H1 (cell line): ENCODE measurements at regions not wholly inside any gene's neighbourhood (a gene's known extent, or its start where the extent isn't known, plus 50 kb on each side); places are given as distances from the start of the nearest gene placed in this dataset.

Experiments used
- CTCF ChIA-PET: fragments of 300-600 bp; sonication (Branson Sonifier 250); formaldehyde crosslinking; loops from one replicate; lab custom pipeline; 2021; ENCODE audit not compliant: partially characterized antibody; lab: Charles Lee
- POLR2A ChIA-PET: fragments of 300-600 bp; sonication (Branson Sonifier 250); formaldehyde crosslinking; loops from one replicate; lab custom pipeline; 2021; ENCODE audit warnings: inconsistent platforms; ENCODE audit not compliant: partially characterized antibody; lab: Charles Lee
- DNase-seq, 2 experiments: peaks; one replicate each; pipeline versions ENCODE4 v3.0.0 to v3.0.0-alpha.2; 2010 to 2022; ENCODE audit warnings: low spot score in 2 of 2, low read depth in 1 of 2, mixed read lengths in 1 of 2
- FAIRE-seq: peaks from 2 replicates; lab custom pipeline; 2011; peaks lifted over from hg19 to GRCh38; lab: Jason Lieb, UNC
- H2AFZ ChIP-seq: 2 replicates; pipeline ENCODE4 v1.8.1; 2012; ENCODE audit warnings: low read length, inconsistent platforms
- H2AK5ac ChIP-seq: 2 replicates; pipeline ENCODE4 v1.6.1; 2013; ENCODE audit warnings: low read depth, low read length
- H2BK120ac ChIP-seq: replicated peaks from 2 replicates; pipeline ENCODE3; 2013; ENCODE audit warnings: low read depth, low read length, inconsistent platforms
- H2BK12ac ChIP-seq: 2 replicates; pipeline ENCODE4 v1.6.1; 2013; ENCODE audit warnings: low read depth, low read length
- H2BK15ac ChIP-seq: 2 replicates; pipeline ENCODE4 v1.6.1; 2013; ENCODE audit warnings: low read length
- H2BK20ac ChIP-seq: 2 replicates; pipeline ENCODE4 v1.6.1; 2013; ENCODE audit warnings: low read length
- H2BK5ac ChIP-seq: 2 replicates; pipeline ENCODE4 v1.6.1; 2013; ENCODE audit warnings: low read depth, low read length
- H3K14ac ChIP-seq: 2 replicates; pipeline ENCODE4 v1.6.1; 2013; ENCODE audit warnings: inconsistent platforms; ENCODE audit not compliant: insufficient read length
- H3K18ac ChIP-seq: 2 replicates; pipeline ENCODE4 v1.6.1; 2013; ENCODE audit warnings: low read length; ENCODE audit errors: extremely low read depth
- H3K23ac ChIP-seq: 2 replicates; pipeline ENCODE4 v1.6.1; 2013; ENCODE audit warnings: inconsistent platforms; ENCODE audit not compliant: insufficient read length
- H3K23me2 ChIP-seq: 2 replicates; pipeline ENCODE4 v1.6.1; 2013; ENCODE audit warnings: low read depth, low read length
- H3K27ac ChIP-seq: 2 replicates; pipeline ENCODE4 v1.6.1; 2011; ENCODE audit warnings: low read depth, low read length, inconsistent platforms
- H3K27me3 ChIP-seq, 4 experiments: replicated peaks in 1 of 4; 1 replicate in 1 of 4; 2 replicates in 3 of 4; pipeline versions ENCODE4 v1.6.1 to v1.8.1; 2011 to 2013; ENCODE audit warnings: low read length in 3 of 4, mild to moderate bottlenecking in 3 of 4, inconsistent platforms in 2 of 4, mixed read lengths in 2 of 4, moderate library complexity in 1 of 4; ENCODE audit not compliant: control insufficient read depth in 3 of 4, insufficient read depth in 3 of 4; ENCODE audit errors: extremely low read depth in 1 of 4
- H3K36me3 ChIP-seq, 4 experiments: 2 replicates each; pipeline versions ENCODE4 v1.6.1 to v1.8.1; 2011 to 2013; ENCODE audit warnings: mild to moderate bottlenecking in 4 of 4, low read length in 3 of 4, moderate library complexity in 2 of 4, control low read depth in 1 of 4, inconsistent platforms in 1 of 4; ENCODE audit not compliant: insufficient read depth in 4 of 4, control insufficient read depth in 2 of 4
- H3K4ac ChIP-seq: replicated peaks from 2 replicates; pipeline ENCODE3; 2013; ENCODE audit warnings: low read length, low read depth, mixed read lengths, inconsistent platforms; ENCODE audit not compliant: insufficient read length
- H3K4me1 ChIP-seq, 4 experiments: replicated peaks in 1 of 4; 1 replicate in 1 of 4; 2 replicates in 3 of 4; pipeline versions ENCODE4 v1.6.1 to v1.8.1; 2011 to 2013; ENCODE audit warnings: low read length in 3 of 4, inconsistent platforms in 2 of 4, mixed read lengths in 1 of 4; ENCODE audit not compliant: insufficient read depth in 4 of 4, control insufficient read depth in 3 of 4
- H3K4me2 ChIP-seq, 2 experiments: 2 replicates each; pipeline versions ENCODE4 v1.6.1 to v1.8.1; 2011 to 2013; ENCODE audit warnings: low read depth in 2 of 2, low read length in 2 of 2, control low read depth in 1 of 2, inconsistent platforms in 1 of 2, mild to moderate bottlenecking in 1 of 2; ENCODE audit not compliant: insufficient read depth in 1 of 2
- H3K4me3 ChIP-seq, 4 experiments: fragments of 200-600, 300-600 bp in 1 of 4; sonication (generic), shearing (Covaris generic), sonication (Bioruptor Twin) in 1 of 4; 2 replicates each; pipeline versions ENCODE4 v1.5.1 to v1.8.1; 2011 to 2016; ENCODE audit warnings: low read length in 4 of 4, low read depth in 3 of 4, control low read depth in 2 of 4, inconsistent platforms in 2 of 4, mild to moderate bottlenecking in 2 of 4, mixed read lengths in 1 of 4, moderate library complexity in 1 of 4; ENCODE audit not compliant: insufficient read depth in 2 of 4; ENCODE audit errors: extremely low read depth in 1 of 4
- H3K56ac ChIP-seq: replicated peaks from 2 replicates; pipeline ENCODE3; 2013; ENCODE audit warnings: low read depth, mild to moderate bottlenecking, mixed read lengths, low read length, inconsistent platforms; ENCODE audit not compliant: insufficient read length
- H3K79me1 ChIP-seq: 2 replicates; pipeline ENCODE4 v1.6.1; 2013; ENCODE audit warnings: low read depth, low read length, control low read depth
- H3K79me2 ChIP-seq, 2 experiments: 2 replicates each; pipeline versions ENCODE4 v1.6.1 to v1.8.1; 2012 to 2013; ENCODE audit warnings: low read length in 2 of 2, mild to moderate bottlenecking in 2 of 2, inconsistent platforms in 1 of 2; ENCODE audit not compliant: insufficient read depth in 2 of 2, control insufficient read depth in 1 of 2
- H3K9ac ChIP-seq, 4 experiments: replicated peaks in 1 of 4; 1 replicate in 1 of 4; 2 replicates in 3 of 4; pipeline versions ENCODE4 v1.6.1 to v1.8.1; 2011 to 2013; ENCODE audit warnings: low read depth in 3 of 4, low read length in 3 of 4, control low read depth in 2 of 4, mild to moderate bottlenecking in 2 of 4, moderate library complexity in 2 of 4, inconsistent platforms in 1 of 4; ENCODE audit errors: extremely low read depth in 1 of 4
- H3K9me3 ChIP-seq, 2 experiments: 2 replicates each; pipeline versions ENCODE4 v1.6.1 to v1.8.1; 2012 to 2013; ENCODE audit warnings: mild to moderate bottlenecking in 2 of 2, moderate library complexity in 2 of 2, control low read depth in 1 of 2, inconsistent platforms in 1 of 2, low read depth in 1 of 2, low read length in 1 of 2, mixed read lengths in 1 of 2; ENCODE audit not compliant: insufficient read depth in 2 of 2
- H4K20me1 ChIP-seq, 2 experiments: replicated peaks in 1 of 2; 2 replicates each; pipeline versions ENCODE3 to v1.8.1; 2011 to 2013; ENCODE audit warnings: inconsistent platforms in 2 of 2, low read length in 2 of 2, mild to moderate bottlenecking in 1 of 2; ENCODE audit not compliant: insufficient read depth in 2 of 2, control insufficient read depth in 1 of 2
- H4K5ac ChIP-seq: 2 replicates; pipeline ENCODE4 v1.6.1; 2013; ENCODE audit warnings: low read length, low read depth, mixed read lengths, inconsistent platforms; ENCODE audit not compliant: insufficient read length
- H4K8ac ChIP-seq: 2 replicates; pipeline ENCODE4 v1.8.0; 2013; ENCODE audit warnings: mild to moderate bottlenecking, moderate library complexity, low read length, inconsistent platforms; ENCODE audit not compliant: insufficient read depth; ENCODE audit errors: extremely low read depth
- H4K91ac ChIP-seq: replicated peaks from 2 replicates; pipeline ENCODE3; 2013; ENCODE audit warnings: low read length, mixed read lengths, inconsistent platforms; ENCODE audit not compliant: insufficient read length
- JUN ChIP-seq: IDR thresholded peaks from 2 replicates; pipeline ENCODE4 v1.6.1; 2011; ENCODE audit warnings: low read depth, mild to moderate bottlenecking, improper control_type of control experiment, low read length
- JUND ChIP-seq: IDR thresholded peaks from 2 replicates; pipeline ENCODE4 v1.6.1; 2011; ENCODE audit warnings: mild to moderate bottlenecking, improper control_type of control experiment, low read length
- RAD21 ChIP-seq, 2 experiments: IDR thresholded peaks in 1 of 2; conservative IDR thresholded peaks in 1 of 2; 2 replicates each; pipeline ENCODE4 v1.6.1; 2011; ENCODE audit warnings: low read depth in 2 of 2, low read length in 2 of 2, improper control_type of control experiment in 1 of 2, inconsistent platforms in 1 of 2, mild to moderate bottlenecking in 1 of 2, moderate library complexity in 1 of 2
- SP1 ChIP-seq: IDR thresholded peaks from 2 replicates; pipeline ENCODE4 v1.6.1; 2011; ENCODE audit warnings: low read depth, low read length
- WGBS, 2 experiments: shearing (Covaris generic) in 1 of 2; methylation state at CpG; one replicate each; pipeline versions ENCODE4 v1.1.6 to v1.1.7; 2013 to 2015; ENCODE audit warnings: low lambda C conversion rate in 2 of 2, mixed read lengths in 2 of 2, inconsistent platforms in 1 of 2, low coverage in 1 of 2, missing lambda C conversion rate in 1 of 2; ENCODE audit not compliant: insufficient replicate concordance in 2 of 2, insufficient coverage in 1 of 2, insufficient read length in 1 of 2; ENCODE audit errors: extremely low coverage in 1 of 2, missing lambda C conversion rate in 1 of 2; 5-methylcytosine and 5-hydroxymethylcytosine counted together
- TF ChIP-seq, protein P1 (sequence below), 3 experiments: IDR thresholded peaks; 1 replicate in 2 of 3; 2 replicates in 1 of 3; pipeline versions ENCODE4 v1.5.1 to v1.6.1; 2011; ENCODE audit warnings: low read length in 3 of 3, mild to moderate bottlenecking in 3 of 3, inconsistent platforms in 2 of 3, low read depth in 1 of 3, moderate library complexity in 1 of 3; ENCODE audit not compliant: insufficient read depth in 1 of 3; ENCODE audit errors: control extremely low read depth in 1 of 3

DNA sequence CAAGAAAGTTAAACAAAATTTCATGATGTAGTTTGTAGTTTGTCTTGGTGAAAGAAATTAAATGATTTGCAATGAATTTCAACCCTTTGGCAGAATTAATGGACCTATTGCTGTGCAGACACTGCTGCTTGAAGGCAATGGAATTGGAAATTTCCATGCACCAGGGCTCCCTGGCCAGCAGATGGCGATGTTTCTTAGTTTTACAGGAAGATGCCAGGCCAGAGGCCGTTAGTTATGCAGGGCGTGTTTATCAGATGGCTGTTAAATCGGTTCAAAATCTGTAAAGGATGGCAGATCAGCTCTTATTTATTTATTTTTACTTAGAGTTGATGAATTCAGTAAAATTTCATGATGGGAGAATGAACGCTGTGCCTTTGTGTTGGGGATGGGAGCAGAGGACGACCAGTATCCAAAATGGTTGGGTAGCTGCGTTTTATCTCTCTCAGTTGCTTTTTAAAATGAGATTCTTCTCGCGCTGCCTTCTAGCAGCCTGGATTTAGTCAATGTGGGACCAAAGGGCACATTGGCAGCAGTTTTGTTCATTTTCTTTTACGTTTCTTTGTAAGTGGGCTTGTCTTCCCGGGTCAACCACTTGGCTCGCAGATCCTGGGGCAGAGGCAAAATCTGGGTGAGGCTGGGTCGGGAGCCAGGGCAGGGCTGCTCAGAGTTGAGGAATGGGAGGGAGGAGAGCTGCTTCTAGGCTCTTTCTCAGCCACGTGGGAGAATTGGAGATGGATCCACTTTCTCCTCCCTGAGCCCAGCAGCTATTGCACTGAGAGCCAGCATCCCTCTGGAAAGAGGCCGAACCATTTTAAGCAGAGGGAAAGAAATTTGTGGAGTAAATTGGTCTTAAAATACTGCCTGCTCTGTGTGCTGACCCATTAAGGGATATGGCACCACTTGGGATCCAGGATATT is 344.0 kb downstream of the PIK3C3 start:
- DNase-seq (peak; percentile 64 to 87), FAIRE-seq (peak; percentile 94)
- no peaks in the 10 kb centered on the region for H3K27me3 ChIP-seq
- no peak overlapping the region for H2BK5ac ChIP-seq
- peak; percentile 89 to 93 for TF ChIP-seq RAD21 (IDR thresholded peaks at IDR 0.05 in 1 of 2, conservative IDR thresholded peaks at IDR 0.05 in 1 of 2; ENCODE audit: low read depth in 2 of 2, low read length in 2 of 2)
- no peak for TF ChIP-seq JUN
- peak; percentile 84 for TF ChIP-seq SP1
- no peak for TF ChIP-seq JUND
- TF ChIP-seq, protein P1, sequence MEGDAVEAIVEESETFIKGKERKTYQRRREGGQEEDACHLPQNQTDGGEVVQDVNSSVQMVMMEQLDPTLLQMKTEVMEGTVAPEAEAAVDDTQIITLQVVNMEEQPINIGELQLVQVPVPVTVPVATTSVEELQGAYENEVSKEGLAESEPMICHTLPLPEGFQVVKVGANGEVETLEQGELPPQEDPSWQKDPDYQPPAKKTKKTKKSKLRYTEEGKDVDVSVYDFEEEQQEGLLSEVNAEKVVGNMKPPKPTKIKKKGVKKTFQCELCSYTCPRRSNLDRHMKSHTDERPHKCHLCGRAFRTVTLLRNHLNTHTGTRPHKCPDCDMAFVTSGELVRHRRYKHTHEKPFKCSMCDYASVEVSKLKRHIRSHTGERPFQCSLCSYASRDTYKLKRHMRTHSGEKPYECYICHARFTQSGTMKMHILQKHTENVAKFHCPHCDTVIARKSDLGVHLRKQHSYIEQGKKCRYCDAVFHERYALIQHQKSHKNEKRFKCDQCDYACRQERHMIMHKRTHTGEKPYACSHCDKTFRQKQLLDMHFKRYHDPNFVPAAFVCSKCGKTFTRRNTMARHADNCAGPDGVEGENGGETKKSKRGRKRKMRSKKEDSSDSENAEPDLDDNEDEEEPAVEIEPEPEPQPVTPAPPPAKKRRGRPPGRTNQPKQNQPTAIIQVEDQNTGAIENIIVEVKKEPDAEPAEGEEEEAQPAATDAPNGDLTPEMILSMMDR (IDR thresholded peaks at IDR 0.05; ENCODE audit: control extremely low read depth in 1 of 3, insufficient read depth in 1 of 3, low read depth in 1 of 3, low read length in 3 of 3) = peak; percentile 74 to 91 (median 79)
- H3K79me1 ChIP-seq = no peaks in the 10 kb centered on the region
- H4K20me1 ChIP-seq = no peaks in the 10 kb centered on the region
- 57% methylated on average over 15 of the region's 15 CpGs; no CpG with 5 or more reads in 1 of the 2 experiments for WGBS, 2 experiments
- no peak overlapping the region for H3K14ac ChIP-seq
- POLR2A ChIA-PET = no interaction called here
- H3K23me2 ChIP-seq = no peaks in the 10 kb centered on the region
- H2AFZ ChIP-seq = peak overlapping the region; percentile 84
- peak overlapping the region; percentile 54; the same call in 1 of the 2 replicates for H2BK12ac ChIP-seq
- H3K79me2 ChIP-seq = no peaks in the 10 kb centered on the region
- no peak overlapping the region for H3K9ac ChIP-seq
- H2AK5ac ChIP-seq = no peak overlapping the region
- no peaks in the 10 kb centered on the region for H3K36me3 ChIP-seq
- no peaks in the 10 kb centered on the region for H3K9me3 ChIP-seq
- no peak overlapping the region for H2BK120ac ChIP-seq
- no peak overlapping the region for H3K4me3 ChIP-seq
- no peak overlapping the region for H4K8ac ChIP-seq
- H4K5ac ChIP-seq = no peak overlapping the region
- no peak overlapping the region for H2BK15ac ChIP-seq
- H3K4ac ChIP-seq = no peak overlapping the region
- peaks cover 0 to 3% (median 0%) of the 10 kb centered on the region in 4 experiments; a peak in 3 of 7 replicates for H3K4me1 ChIP-seq
- H2BK20ac ChIP-seq = no peak overlapping the region
- no peak overlapping the region for H3K27ac ChIP-seq
- CTCF ChIA-PET = interaction anchor here (0.6 to 5.3 kb wide), 42 partner anchors 8 to 1267 kb away, joined by 3 to 26 read pairs (median 4); no protein-coding TSS in a partner anchor
- no peak overlapping the region for H4K91ac ChIP-seq
- no peak overlapping the region; a peak in 1 of 4 replicates for H3K4me2 ChIP-seq
- no peak overlapping the region for H3K23ac ChIP-seq
- no peak overlapping the region; the same call in 1 of the 2 replicates for H3K18ac ChIP-seq
- no peak overlapping the region for H3K56ac ChIP-seq
